Bronchial epithelial cell (primary cell): ENCODE measurements at regions not wholly inside any gene's neighbourhood (a gene's known extent, or its start where the extent isn't known, plus 50 kb on each side); places are given as distances from the start of the nearest gene placed in this dataset.

Source experiments
- DNase-seq: peaks from one replicate; pipeline ENCODE4 v3.0.0-alpha.2; 2010; ENCODE audit warnings: low read depth
- FAIRE-seq: peaks from 2 replicates; lab custom pipeline; 2011; peaks lifted over from hg19 to GRCh38; lab: Jason Lieb, UNC
- H3K27me3 ChIP-seq: 2 replicates; pipeline ENCODE4 v1.5.1; 2011; ENCODE audit warnings: low read length; ENCODE audit not compliant: control insufficient read depth, insufficient read depth
- H3K36me3 ChIP-seq: 2 replicates; pipeline ENCODE4 v1.5.1; 2011; ENCODE audit warnings: low read length; ENCODE audit not compliant: control insufficient read depth, insufficient read depth
- H3K4me3 ChIP-seq: 2 replicates; pipeline ENCODE4 v1.5.1; 2011; ENCODE audit warnings: mild to moderate bottlenecking, low read depth, low read length, control low read depth
- CTCF ChIP-seq: IDR thresholded peaks from 2 replicates; pipeline ENCODE4 v1.5.1; 2011; ENCODE audit warnings: mild to moderate bottlenecking, moderate library complexity, low read length, control low read depth, inconsistent platforms; ENCODE audit not compliant: insufficient read depth, severe bottlenecking

- no peak for FAIRE-seq
- Histone ChIP-seq H3K27me3 (no peaks in the 10 kb centered on the region), H3K4me3 (no peak overlapping the region), H3K36me3 (no peaks in the 10 kb centered on the region)
- no peak for DNase-seq
- no peak for TF ChIP-seq CTCF
These were observed 471.7 kb upstream of the GHITM start for GRCh38 chr10:83667594-83667993.

- TF ChIP-seq CTCF: no peak
- no peak for FAIRE-seq
- Histone ChIP-seq H3K27me3 (no peaks in the 10 kb centered on the region), H3K36me3 (no peaks in the 10 kb centered on the region), H3K4me3 (no peak overlapping the region)
- no peak for DNase-seq
These were observed 466.0 kb upstream of the GHITM start for GRCh38 chr10:83673316-83673715.

GRCh38 chr10:83677795-83678194 is 461.5 kb upstream of the GHITM start:
- DNase-seq (no peak), FAIRE-seq (no peak)
- no peaks in the 10 kb centered on the region for H3K27me3 ChIP-seq
- no peaks in the 10 kb centered on the region for H3K36me3 ChIP-seq
- H3K4me3 ChIP-seq: no peak overlapping the region
- no peak for TF ChIP-seq CTCF

- no peak overlapping the region for H3K4me3 ChIP-seq
- DNase-seq (no peak), FAIRE-seq (no peak)
- no peaks in the 10 kb centered on the region for H3K27me3 ChIP-seq
- no peak for TF ChIP-seq CTCF
- H3K36me3 ChIP-seq: no peaks in the 10 kb centered on the region
These were observed 460.5 kb upstream of the GHITM start for GRCh38 chr10:83678850-83679249.

GRCh38 chr10:83680470-83680891 is 458.8 kb upstream of the GHITM start:
- no peaks in the 10 kb centered on the region for H3K27me3 ChIP-seq
- H3K4me3 ChIP-seq: no peak overlapping the region
- FAIRE-seq (no peak), DNase-seq (no peak)
- no peak for TF ChIP-seq CTCF
- no peaks in the 10 kb centered on the region for H3K36me3 ChIP-seq

GRCh38 chr10:83682414-83682813 is 456.9 kb upstream of the GHITM start:
- no peaks in the 10 kb centered on the region for H3K36me3 ChIP-seq
- no peak overlapping the region for H3K4me3 ChIP-seq
- DNase-seq (no peak), FAIRE-seq (no peak)
- TF ChIP-seq CTCF: no peak
- no peaks in the 10 kb centered on the region for H3K27me3 ChIP-seq
